AG04450 (cell line): ENCODE measurements at regions not wholly inside any gene's neighbourhood (a gene's known extent, or its start where the extent isn't known, plus 50 kb on each side); places are given as distances from the start of the nearest gene placed in this dataset.

Experiments used
- CTCF ChIA-PET: fragments of 300-600, 350-600 bp; formaldehyde crosslinking; extraction: SDS; loops from one replicate; lab custom pipeline; 2022; ENCODE audit warnings: antibody characterized with exemption, inconsistent platforms; lab: Charles Lee
- POLR2A ChIA-PET: fragments of 350-600 bp; formaldehyde crosslinking; extraction: SDS; loops from one replicate; lab custom pipeline; 2021; ENCODE audit warnings: antibody characterized with exemption, inconsistent platforms; lab: Yijun Ruan, JAX
- DNase-seq: peaks from one replicate; pipeline ENCODE4 v3.0.0-alpha.2; 2011; ENCODE audit warnings: low read depth, low spot score
- H3K27ac ChIP-seq: one replicate; pipeline ENCODE4 v1.5.1; 2012; ENCODE audit warnings: low read depth, low read length, control low read depth
- H3K27me3 ChIP-seq: one replicate; pipeline ENCODE4 v1.6.0; 2012; ENCODE audit warnings: low read length; ENCODE audit not compliant: control insufficient read depth, insufficient read depth
- H3K4me3 ChIP-seq: 2 replicates; pipeline ENCODE4 v1.5.1; 2011; ENCODE audit warnings: mild to moderate bottlenecking, low read depth, low read length, control low read depth
- H3K9me3 ChIP-seq: 2 replicates; pipeline ENCODE4 v1.5.1; 2012; ENCODE audit warnings: low read length; ENCODE audit not compliant: control insufficient read depth, insufficient read depth
- CTCF ChIP-seq: IDR thresholded peaks from 2 replicates; pipeline ENCODE4 v1.5.1; 2011; ENCODE audit warnings: low read depth, low read length, control low read depth, inconsistent platforms

DNA sequence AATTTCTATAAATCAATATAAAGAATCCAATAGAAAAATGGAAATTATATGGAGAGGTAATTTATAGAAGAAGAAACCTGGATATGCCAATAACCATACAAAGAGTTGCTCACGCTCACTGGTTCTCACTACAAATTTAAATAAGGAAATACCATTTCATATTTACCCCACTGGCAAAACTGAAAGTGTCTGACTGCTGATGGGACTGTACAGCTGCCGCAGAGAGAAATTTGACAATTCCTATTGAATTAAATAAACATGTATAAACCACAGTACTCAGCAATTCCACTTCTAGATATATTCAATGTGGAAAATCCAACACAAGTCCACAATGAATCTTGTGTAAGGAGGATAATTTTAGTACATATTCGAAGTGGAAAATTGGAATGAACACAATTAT is 830.4 kb upstream of the GRAMD2B start:
- no peaks in the 10 kb centered on the region for H3K9me3 ChIP-seq
- ChIA-PET CTCF (no interaction called here), POLR2A (no interaction called here)
- no peak for TF ChIP-seq CTCF
- DNase-seq: no peak
- H3K4me3 ChIP-seq: no peak overlapping the region
- no peaks in the 10 kb centered on the region for H3K27me3 ChIP-seq
- H3K27ac ChIP-seq: no peak overlapping the region

DNA sequence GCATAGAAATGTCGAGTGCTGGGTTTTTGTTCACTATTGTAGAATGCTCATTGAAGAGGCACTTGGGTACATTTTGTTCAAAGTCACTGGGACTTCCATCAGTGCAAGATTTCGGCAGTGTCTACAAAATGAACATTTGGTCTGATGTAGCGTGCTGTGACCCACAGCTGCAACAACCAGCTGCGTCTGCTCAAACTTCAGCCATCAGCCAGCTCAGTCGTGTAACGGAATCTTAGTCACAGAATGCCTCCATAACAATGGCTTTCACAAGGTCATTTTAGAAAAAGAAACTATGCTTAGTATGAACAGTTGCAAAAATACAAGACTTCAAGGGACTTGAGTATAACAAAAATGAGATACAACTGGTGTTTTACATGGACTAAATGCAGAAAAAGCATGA is 828.1 kb upstream of the GRAMD2B start:
- Histone ChIP-seq H3K9me3 (no peaks in the 10 kb centered on the region), H3K27ac (no peak overlapping the region), H3K27me3 (no peaks in the 10 kb centered on the region), H3K4me3 (no peak overlapping the region)
- CTCF ChIA-PET: interaction anchor here (0.5 to 0.6 kb wide), 2 partner anchors 10 to 49 kb away, joined by 3 read pairs; no protein-coding TSS in a partner anchor
- POLR2A ChIA-PET: no interaction called here
- DNase-seq: peak; percentile 36
- no peak for TF ChIP-seq CTCF

GRCh38 chr5:125595845-125596244 is 827.4 kb upstream of the GRAMD2B start:
- H3K27me3 ChIP-seq: no peaks in the 10 kb centered on the region
- no peak overlapping the region for H3K27ac ChIP-seq
- H3K4me3 ChIP-seq: no peak overlapping the region
- no peaks in the 10 kb centered on the region for H3K9me3 ChIP-seq
- no peak for TF ChIP-seq CTCF
- DNase-seq: no peak
- CTCF ChIA-PET: no interaction called here
- POLR2A ChIA-PET: no interaction called here

DNA sequence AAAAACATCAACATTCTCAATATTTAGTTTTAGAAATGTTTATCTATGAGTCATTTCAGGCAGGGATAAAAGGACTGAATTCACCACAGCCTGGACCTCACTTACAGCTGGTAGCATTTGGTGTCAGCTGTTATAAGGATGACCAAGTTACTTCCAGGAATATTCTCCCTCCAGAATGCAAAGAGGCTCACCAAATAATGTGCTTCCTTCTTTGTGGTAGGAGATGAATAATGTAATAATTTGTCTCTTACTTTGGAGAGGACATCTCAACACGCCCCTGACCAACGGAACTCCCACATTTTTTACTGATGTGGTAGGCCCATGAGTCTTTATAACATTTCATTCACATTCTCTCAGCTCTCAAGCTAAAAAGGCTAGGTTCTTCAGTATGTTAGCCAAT is 825.9 kb upstream of the GRAMD2B start:
- Histone ChIP-seq H3K4me3 (no peak overlapping the region), H3K27ac (no peak overlapping the region), H3K27me3 (no peaks in the 10 kb centered on the region), H3K9me3 (no peaks in the 10 kb centered on the region)
- ChIA-PET CTCF (no interaction called here), POLR2A (interaction anchor here (0.6 to 0.9 kb wide), 3 partner anchors 38 to 189 kb away, joined by 3 to 4 read pairs (median 4); no protein-coding TSS in a partner anchor)
- TF ChIP-seq CTCF: no peak
- DNase-seq: peak; percentile 36

DNA sequence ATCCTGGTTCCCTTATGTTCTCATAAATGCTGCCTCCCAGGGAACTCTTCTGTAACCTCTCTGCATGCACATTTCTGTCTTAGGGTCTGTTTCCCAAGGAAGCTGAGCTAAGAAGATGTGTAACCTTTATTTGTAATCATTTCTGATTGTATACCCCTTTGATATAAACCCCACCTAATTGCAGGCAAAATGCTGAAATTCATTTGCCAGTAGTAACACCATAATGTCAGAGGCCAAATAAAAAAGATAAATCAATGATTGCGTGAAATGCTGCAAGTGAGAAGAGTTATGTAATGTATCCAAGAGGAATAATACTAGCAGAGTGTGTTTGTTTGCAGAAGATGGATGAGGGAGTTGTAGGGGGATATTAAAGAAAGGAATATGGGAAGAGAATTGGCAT is 822.6 kb upstream of the GRAMD2B start:
- ChIA-PET CTCF (no interaction called here), POLR2A (no interaction called here)
- no peak for DNase-seq
- no peak for TF ChIP-seq CTCF
- no peaks in the 10 kb centered on the region for H3K27me3 ChIP-seq
- no peaks in the 10 kb centered on the region for H3K9me3 ChIP-seq
- no peak overlapping the region for H3K27ac ChIP-seq
- H3K4me3 ChIP-seq: no peak overlapping the region
